ENCODE measurements at regions not wholly inside any gene's neighbourhood (a gene's known extent, or its start where the extent isn't known, plus 50 kb on each side); places are given as distances from the start of the nearest gene placed in this dataset.
"Not testable (repeated sequence)": the region's sequence is repeated elsewhere in the genome, so short reads cannot be mapped to it uniquely, and the experiment has no call there.

DNA sequence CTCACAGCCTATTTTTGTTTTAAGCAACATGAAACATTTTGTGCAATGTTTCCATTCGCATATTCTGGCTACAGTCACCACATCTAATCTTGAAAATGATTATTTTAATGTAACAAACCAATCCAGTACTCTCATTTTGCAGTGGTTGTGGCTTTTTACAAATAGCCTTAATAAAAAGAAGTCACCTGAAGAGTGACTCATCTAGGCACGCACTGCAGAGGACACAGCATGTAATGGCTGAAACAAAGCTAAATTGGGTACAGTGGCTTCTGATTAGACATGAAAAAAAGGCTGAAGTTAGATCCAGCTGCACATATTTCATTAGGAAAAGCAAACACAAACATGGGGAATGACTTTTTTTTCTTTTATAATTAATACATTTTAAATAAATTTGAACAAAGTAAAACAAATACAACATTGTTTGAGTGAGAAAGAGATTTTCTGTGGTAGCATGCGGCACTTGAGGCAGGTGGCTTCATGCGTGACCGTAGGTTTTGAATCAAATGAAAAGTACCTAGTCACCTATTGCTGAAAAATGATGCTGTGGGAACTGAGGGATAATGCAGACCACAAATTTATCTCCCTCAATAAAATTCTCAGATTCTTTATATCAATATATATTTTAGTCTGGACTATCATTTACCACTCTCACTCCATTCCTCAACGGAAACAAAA is 240.8 kb upstream of the DDX53 start:
- DNase-seq (ENCODE audit: low read depth in 4 of 4, low spot score in 1 of 4) = no peak

DNA sequence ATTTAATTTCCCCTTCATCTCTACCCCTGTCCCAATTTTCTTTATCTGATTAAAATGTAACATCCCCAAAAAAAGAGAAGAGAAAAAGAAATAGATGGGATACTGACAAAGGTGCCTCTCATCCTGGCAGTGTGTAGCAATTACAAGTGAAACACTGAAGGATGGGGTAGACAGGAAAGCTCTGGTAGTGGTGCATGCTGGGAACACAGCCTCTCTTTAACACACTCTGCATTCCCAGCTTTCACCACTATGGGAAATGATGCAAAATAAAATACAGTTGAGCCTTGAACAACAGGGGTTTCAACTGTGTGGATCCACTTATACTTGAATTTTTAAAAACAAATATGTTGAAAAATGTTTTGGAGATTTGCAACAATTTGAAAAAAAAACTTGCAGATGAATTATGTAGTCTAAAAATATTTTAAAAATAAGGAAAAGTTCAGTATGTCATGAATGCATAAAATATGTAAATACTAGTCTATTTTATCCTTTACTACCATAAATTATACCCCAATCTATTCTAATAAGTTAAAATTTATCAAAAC is 239.2 kb upstream of the DDX53 start:
- DNase-seq (ENCODE audit: low read depth in 4 of 4, low spot score in 1 of 4) = no peak

DNA sequence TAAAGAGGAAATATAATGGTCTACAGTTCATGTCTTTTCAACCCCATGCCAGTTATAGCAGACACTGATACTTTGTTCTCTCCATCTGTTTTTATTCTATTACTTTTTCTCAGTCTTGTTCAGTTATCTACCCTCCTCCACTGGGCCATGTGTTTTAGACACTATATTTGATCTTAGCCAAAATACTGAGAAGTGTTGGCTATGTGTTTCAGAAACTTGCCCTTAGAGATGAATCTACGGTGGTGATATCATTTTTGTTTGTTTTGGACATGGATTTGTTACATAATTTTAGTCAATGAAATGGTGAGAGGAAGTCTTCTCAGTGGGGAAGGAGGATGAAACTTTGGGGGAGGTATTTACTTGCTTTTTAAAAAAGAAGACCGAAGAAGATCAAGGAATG is 211.5 kb upstream of the DDX53 start:
- DNase-seq (ENCODE audit: low read depth in 4 of 4, low spot score in 1 of 4) = no peak

DNA sequence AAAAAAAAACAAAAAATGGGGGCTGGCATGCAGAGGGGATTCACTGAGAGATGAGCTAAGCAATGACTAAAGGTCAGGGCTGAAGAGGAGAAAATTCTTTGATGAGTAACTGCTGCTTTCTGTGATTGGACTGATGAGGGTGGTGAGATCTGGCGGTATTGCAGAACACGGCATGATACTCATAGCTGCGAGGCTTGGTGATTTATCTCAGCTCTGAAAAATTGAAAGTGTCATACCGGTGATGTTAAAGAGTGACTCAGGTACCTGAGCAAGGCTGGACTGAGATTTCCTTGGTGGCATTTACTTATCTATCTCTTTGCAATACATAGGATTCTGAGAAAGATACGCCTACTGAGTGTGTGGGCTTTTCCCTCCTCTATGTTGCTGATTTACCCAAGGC is 204.1 kb upstream of the DDX53 start:
- DNase-seq (ENCODE audit: low read depth in 4 of 4, low spot score in 1 of 4) = no peak

DNA sequence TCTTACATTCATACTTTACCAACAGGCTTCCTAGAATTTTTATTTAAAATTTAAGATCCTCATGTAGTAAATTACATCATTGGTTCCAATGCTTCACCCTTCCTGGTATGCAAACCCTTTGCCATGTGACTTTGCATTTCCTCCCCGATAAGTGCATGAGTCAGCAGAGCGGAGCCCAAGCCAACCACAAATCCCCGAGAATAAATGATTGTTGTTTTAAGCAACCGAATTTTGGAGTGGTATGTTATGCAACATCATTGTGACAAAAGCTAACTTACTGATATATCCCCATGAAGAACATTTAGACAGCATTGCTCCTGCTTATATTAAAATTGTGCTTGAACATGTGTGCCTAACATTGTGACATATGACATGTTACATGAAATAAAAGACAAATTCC is 199.4 kb upstream of the DDX53 start:
- DNase-seq (ENCODE audit: low read depth in 4 of 4, low spot score in 1 of 4) = no peak

DNA sequence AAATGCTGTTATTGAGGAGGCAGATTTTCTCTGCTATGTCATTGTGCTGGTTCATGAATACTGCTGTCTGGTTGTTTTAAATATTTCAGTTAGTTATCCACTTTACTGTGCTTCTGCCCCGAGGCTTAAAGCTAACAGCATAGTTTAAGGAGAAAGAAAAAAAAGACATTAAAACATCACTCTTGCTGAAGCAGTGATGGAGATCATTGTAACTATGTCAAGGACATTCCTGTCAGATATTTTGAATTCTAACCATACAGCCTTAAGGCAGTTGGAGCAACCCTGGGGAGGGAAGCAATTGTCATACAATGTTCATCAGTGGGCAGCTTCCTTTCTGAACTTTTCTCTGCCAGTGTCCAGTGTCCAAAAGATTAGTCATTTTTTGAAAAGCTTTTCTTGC is 199.0 kb upstream of the DDX53 start:
- no peak for DNase-seq (ENCODE audit: low read depth in 4 of 4, low spot score in 1 of 4)

DNA sequence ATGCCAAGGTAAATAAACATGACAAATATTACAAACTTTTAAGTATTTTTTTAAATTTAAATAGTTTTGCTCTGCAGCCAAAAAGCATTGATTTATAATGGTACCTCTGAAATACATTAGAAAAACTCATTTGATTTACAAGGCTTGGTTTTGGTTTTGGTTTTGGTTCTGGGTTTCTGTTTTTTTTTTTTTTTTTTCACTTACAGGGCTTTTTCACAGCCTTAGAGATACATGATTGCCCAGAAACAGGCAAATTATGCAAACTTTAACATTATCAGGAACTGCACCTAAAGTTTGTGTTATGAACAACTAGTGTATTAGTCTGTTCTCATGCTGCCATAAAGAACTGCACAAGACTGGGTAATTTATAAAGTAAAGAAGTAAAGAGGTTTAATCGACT is 196.4 kb upstream of the DDX53 start:
- no peak for DNase-seq (ENCODE audit: low read depth in 4 of 4, low spot score in 1 of 4)

DNA sequence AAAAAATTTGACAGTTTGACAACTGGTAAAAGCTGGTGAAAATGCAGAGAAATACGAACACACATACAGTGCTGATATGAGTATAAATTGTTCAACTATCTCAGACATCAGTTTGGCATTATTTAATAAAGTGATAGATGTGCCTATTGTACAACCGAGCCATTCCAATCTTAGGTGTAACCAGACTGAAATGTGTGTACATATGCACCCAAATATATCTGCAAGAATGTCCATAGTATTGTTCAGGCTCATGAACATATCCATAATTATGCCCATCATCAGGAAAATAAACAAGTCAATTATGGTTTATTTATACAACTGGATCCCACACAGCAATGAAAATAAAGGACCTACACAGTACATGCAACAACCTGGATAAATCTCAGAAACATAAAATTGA is 188.9 kb upstream of the DDX53 start:
- no peak for DNase-seq (ENCODE audit: low read depth in 4 of 4, low spot score in 1 of 4)

DNA sequence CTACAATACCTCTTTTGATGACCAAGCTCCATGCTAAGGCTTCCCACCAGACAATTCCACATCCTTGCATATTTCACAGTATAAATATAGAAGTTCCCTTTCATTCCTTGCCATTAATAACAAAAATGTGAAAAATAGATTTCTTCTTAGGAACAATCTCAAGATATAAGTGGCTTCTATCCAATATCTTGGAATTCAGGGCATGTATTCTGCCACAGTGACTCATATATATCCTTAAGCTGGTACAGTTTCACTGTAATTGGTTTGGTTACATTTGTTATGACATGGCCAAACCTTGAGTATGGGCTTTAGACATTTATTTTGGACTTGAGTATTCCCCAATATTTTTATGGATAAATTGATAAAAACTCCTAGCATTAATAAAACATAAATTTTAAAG is 181.7 kb upstream of the DDX53 start:
- no peak for DNase-seq (ENCODE audit: low read depth in 4 of 4, low spot score in 1 of 4)

DNA sequence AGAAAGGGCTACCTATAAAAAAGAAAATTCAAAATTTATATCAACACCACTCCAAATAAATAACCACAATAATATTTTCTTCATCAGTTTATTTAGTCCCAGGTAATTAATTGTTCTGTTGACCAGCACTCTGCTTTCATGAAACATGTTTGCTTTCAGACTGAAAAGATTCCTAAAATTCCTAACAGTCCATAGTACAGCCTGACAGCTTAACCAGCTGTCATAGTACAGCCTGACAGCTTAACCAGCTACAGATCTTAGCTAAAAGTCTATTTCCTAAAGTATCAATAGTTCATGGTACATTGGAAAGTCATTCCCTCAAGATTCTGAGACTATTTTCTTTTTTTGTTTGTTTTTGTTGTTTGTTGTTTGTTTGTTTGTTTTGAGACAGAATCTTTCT is 144.1 kb upstream of the DDX53 start:
- DNase-seq (ENCODE audit: low read depth in 4 of 4, low spot score in 1 of 4) = no peak

DNA sequence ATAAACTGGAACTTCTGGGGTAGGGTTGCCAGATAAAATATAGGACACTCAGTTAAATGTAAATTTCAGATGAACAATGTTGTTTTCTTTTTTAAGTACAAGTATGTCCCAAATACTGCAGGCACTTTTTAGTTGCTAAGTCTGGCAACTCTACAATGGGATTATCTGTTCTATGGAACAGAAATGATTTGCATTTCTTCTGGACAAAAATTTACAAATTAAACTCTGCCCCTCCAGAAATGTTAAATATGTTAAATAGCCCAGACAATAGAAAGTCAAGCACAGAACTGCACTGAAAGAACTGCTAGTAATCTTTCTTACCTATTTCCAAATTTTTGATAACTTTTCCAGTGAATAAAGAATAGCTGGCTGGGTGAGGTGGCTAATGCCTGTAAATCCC is 140.1 kb upstream of the DDX53 start:
- no peak for DNase-seq (ENCODE audit: low read depth in 4 of 4, low spot score in 1 of 4)

DNA sequence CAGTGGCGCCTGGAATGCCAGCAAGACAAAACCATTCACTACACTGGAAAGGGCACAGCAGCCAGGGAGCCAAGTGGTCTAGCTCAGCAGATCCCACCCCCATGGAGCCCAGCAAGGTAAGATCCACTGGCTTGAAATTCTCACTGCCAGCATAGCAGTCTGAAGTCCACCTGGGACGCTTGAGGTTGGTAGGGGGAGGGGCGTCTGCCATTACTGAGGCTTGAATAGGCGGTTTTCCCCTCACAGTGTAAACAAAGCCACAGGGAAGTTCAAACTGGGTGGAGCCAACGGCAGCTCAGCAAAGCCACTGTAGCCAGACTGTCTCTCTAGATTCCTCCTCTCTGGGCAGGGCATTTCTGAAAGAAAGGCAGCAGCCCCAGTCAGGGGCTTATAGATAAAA is 133.0 kb upstream of the DDX53 start:
- not testable (repeated sequence) for DNase-seq (ENCODE audit: low read depth in 4 of 4, low spot score in 1 of 4)

DNA sequence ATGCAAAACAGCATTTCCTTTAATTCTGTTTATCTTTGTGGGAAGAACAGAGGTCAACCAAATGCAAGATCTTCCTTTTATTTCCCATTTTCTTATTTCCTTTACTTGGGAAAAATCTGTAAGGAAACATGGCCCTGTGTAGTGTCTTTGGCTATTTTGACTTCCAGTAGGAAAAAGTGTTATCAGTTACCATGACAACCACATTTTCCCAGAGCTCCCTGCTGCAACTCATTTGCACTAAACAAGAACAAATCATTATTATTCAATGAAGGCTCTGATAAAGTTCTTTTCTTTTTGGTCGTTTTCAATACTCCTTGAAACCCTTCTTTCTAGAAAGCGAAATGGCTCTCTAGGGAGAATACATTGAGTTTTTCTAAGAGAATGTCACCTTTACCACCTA is 117.2 kb upstream of the DDX53 start:
- DNase-seq (ENCODE audit: low read depth in 4 of 4, low spot score in 1 of 4) = no peak

DNA sequence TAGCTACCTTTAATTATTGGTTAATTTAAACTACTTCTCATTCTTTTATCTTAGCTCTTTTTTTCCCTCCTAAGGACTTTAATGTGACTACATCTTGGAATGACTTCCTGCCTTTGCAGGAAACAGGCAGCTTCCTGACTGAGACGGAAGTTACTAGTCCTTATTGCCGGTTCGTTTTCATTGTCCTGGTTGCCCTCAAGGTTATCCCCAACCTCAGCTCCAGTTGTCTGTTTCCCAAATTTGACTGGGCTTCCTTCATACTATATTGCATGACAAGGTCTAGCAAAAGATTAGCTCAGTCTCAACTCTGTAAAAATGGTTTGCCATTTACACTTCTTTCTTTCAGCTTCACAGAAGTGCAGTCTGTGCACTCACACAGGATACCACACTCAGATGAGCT is 109.9 kb upstream of the DDX53 start:
- no peak for DNase-seq (ENCODE audit: low read depth in 4 of 4, low spot score in 1 of 4)

DNA sequence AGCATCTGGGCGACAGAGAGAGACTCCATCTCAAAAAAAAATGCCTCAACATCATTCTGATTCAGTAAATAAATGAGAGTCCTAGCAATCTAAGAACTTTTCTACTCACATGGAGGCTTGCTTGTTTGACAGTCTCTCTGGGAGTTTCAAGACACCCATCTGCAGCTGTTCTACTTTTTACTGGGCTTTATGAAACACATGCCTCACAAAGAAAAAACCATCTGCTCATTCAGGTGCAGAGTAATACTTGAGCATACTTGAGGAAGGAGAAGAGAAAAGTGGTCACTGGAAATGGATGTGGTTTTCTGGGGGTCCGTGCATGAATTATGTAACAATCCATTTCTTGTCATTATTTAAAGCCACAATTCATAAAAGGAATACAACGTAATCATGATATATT is 87.1 kb upstream of the DDX53 start:
- no peak for DNase-seq (ENCODE audit: low read depth in 4 of 4, low spot score in 1 of 4)

DNA sequence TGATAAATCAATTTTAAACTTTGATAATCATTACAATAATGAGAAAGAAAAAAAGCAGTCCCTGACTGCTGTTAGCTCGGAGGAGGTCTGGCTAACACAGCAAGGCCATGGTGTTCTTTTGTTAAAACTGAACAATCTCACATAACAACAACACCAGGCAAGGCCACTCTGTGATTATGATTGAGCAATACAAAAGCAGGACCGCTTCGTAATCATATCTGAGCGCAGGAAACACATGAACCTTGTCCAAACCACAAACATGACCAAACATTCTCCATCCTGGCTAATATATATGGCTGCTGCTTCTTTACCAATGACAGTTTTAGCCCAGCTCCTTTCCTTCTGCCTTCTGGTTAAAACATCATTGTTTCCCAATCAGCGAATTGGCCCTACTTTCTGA is 76.8 kb upstream of the DDX53 start:
- no peak for DNase-seq (ENCODE audit: low read depth in 4 of 4, low spot score in 1 of 4)

DNA sequence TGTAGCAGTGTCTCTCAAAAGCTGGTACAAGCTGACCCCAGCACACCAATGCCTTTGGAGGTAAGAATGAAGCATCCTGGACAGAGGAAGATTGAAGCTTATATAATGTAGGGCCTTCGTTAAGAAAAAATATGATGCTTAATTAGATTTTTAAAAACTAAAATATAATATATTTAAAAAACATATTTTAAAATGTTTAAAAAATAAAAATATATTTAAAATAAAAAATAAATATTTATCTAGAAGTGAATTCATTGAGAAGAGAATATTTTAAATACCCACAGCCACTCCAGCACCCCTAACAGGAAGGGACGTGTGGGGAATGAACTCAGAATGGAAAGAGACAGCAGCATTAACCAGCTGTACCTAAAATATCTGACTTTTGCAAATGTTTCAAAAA is 65.1 kb upstream of the DDX53 start:
- DNase-seq (ENCODE audit: low read depth in 4 of 4, low spot score in 1 of 4) = no peak

DNA sequence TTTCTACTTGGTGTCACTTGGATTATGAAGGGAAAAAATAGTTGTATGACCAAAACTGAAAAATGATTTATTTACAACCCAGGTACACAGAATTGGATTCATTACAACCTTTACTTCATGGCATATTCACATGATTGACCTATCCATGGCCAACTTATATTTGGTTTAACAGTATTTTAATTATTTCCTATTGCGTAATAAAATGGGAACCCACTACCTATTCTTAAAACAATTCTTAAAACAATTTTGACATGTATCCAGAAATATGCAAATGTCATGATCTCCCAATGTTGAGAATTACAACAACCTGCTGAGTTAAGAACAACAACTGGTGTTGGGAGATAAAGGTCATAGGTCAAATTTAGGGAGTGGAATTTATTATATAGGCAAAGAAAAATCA is 54.8 kb upstream of the DDX53 start:
- DNase-seq (ENCODE audit: low read depth in 4 of 4, low spot score in 1 of 4) = no peak
